ENCODE measurements at regions not wholly inside any gene's neighbourhood (a gene's known extent, or its start where the extent isn't known, plus 50 kb on each side); places are given as distances from the start of the nearest gene placed in this dataset.

- H2AK5ac ChIP-seq (ENCODE audit: low read depth, low read length) = no peak overlapping the region
- no peak overlapping the region for H3K4ac ChIP-seq (replicated peaks; ENCODE audit: insufficient read length, low read depth, low read length)
- no peak overlapping the region for H3K9ac ChIP-seq (replicated peaks in 1 of 4; ENCODE audit: extremely low read depth in 1 of 4, low read depth in 3 of 4, low read length in 3 of 4)
- H3K23me2 ChIP-seq (ENCODE audit: low read depth, low read length) = no peaks in the 10 kb centered on the region
- H2BK20ac ChIP-seq (ENCODE audit: low read length) = no peak overlapping the region
- H3K56ac ChIP-seq (replicated peaks; ENCODE audit: insufficient read length, low read depth, low read length) = no peak overlapping the region
- H3K4me1 ChIP-seq (replicated peaks in 1 of 4; ENCODE audit: control insufficient read depth in 3 of 4, insufficient read depth in 4 of 4, low read length in 3 of 4) = peaks cover 0 to 9% (median 0%) of the 10 kb centered on the region in 4 experiments; a peak in 3 of 7 replicates
- no peak overlapping the region for H2BK120ac ChIP-seq (replicated peaks; ENCODE audit: low read depth, low read length)
- no peak overlapping the region for H3K4me3 ChIP-seq (ENCODE audit: extremely low read depth in 1 of 4, insufficient read depth in 2 of 4, low read depth in 3 of 4, low read length in 4 of 4)
- no peaks in the 10 kb centered on the region for H3K79me2 ChIP-seq (ENCODE audit: control insufficient read depth in 1 of 2, insufficient read depth in 2 of 2, low read length in 2 of 2)
- no peaks in the 10 kb centered on the region for H4K20me1 ChIP-seq (replicated peaks in 1 of 2; ENCODE audit: control insufficient read depth in 1 of 2, insufficient read depth in 2 of 2, low read length in 2 of 2)
- no peaks in the 10 kb centered on the region for H3K36me3 ChIP-seq (ENCODE audit: control insufficient read depth in 2 of 4, insufficient read depth in 4 of 4, low read length in 3 of 4)
- H2BK5ac ChIP-seq (ENCODE audit: low read depth, low read length) = no peak overlapping the region
- no peak overlapping the region for H3K23ac ChIP-seq (ENCODE audit: insufficient read length)
- no peak overlapping the region for H3K18ac ChIP-seq (ENCODE audit: extremely low read depth, low read length)
- no peak overlapping the region for H2BK12ac ChIP-seq (ENCODE audit: low read depth, low read length)
- no peak overlapping the region for H3K4me2 ChIP-seq (ENCODE audit: insufficient read depth in 1 of 2, low read depth in 2 of 2, low read length in 2 of 2)
- H4K5ac ChIP-seq (ENCODE audit: insufficient read length, low read depth, low read length) = no peak overlapping the region
- H3K27ac ChIP-seq (ENCODE audit: low read depth, low read length) = no peak overlapping the region
- no peak for FAIRE-seq
- H4K8ac ChIP-seq (ENCODE audit: extremely low read depth, insufficient read depth, low read length) = no peak overlapping the region
- H3K14ac ChIP-seq (ENCODE audit: insufficient read length) = no peak overlapping the region
- no peak overlapping the region for H2AFZ ChIP-seq (ENCODE audit: low read length)
- CTCF ChIA-PET (ENCODE audit: partially characterized antibody) = interaction anchor here (0.7 kb wide), 1 partner anchor 302 kb away, joined by 5 read pairs; no protein-coding TSS in a partner anchor
- POLR2A ChIA-PET (ENCODE audit: partially characterized antibody) = interaction anchor here (0.8 kb wide), 1 partner anchor 27 kb away, joined by 3 read pairs; no protein-coding TSS in a partner anchor
- no peak overlapping the region for H4K91ac ChIP-seq (replicated peaks; ENCODE audit: insufficient read length, low read length)
- H3K27me3 ChIP-seq (replicated peaks in 1 of 4; ENCODE audit: control insufficient read depth in 3 of 4, extremely low read depth in 1 of 4, insufficient read depth in 3 of 4, low read length in 3 of 4) = peaks cover 0 to 3% (median 0%) of the 10 kb centered on the region in 4 experiments; a peak in 1 of 7 replicates
- DNase-seq (ENCODE audit: low read depth in 1 of 2, low spot score in 2 of 2) = no peak
- no peaks in the 10 kb centered on the region for H3K9me3 ChIP-seq (ENCODE audit: insufficient read depth in 2 of 2, low read depth in 1 of 2, low read length in 1 of 2)
- H2BK15ac ChIP-seq (ENCODE audit: low read length) = no peak overlapping the region
- 95% methylated on average over 3 of the region's 3 CpGs; no CpG with 5 or more reads in 1 of the 2 experiments for WGBS, 2 experiments (ENCODE audit: extremely low coverage in 1 of 2, insufficient coverage in 1 of 2, insufficient read length in 1 of 2, insufficient replicate concordance in 2 of 2, low coverage in 1 of 2, low lambda C conversion rate in 2 of 2, missing lambda C conversion rate in 1 of 2)
- H3K79me1 ChIP-seq (ENCODE audit: low read depth, low read length) = no peaks in the 10 kb centered on the region
- TF ChIP-seq JUND (IDR thresholded peaks at IDR 0.05; ENCODE audit: low read length) = no peak
- TF ChIP-seq TEAD4 (IDR thresholded peaks at IDR 0.05; ENCODE audit: low read depth, low read length) = no peak
- TF ChIP-seq, protein P1, sequence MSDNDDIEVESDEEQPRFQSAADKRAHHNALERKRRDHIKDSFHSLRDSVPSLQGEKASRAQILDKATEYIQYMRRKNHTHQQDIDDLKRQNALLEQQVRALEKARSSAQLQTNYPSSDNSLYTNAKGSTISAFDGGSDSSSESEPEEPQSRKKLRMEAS (IDR thresholded peaks at IDR 0.05) = no peak
- TF ChIP-seq TCF12 (IDR thresholded peaks at IDR 0.05; ENCODE audit: low read depth, low read length) = no peak
- TF ChIP-seq GTF2F1 (IDR thresholded peaks at IDR 0.05; ENCODE audit: borderline replicate concordance, low read depth, low read length) = no peak
- no peak for TF ChIP-seq NANOG (IDR thresholded peaks at IDR 0.05; ENCODE audit: insufficient read depth, low read depth, low read length, poor library complexity, severe bottlenecking)
- TF ChIP-seq POU5F1 (IDR thresholded peaks at IDR 0.05; ENCODE audit: low read depth, low read length) = no peak
- no peak for TF ChIP-seq CREB1 (IDR thresholded peaks at IDR 0.05)
- TF ChIP-seq EZH2 (IDR thresholded peaks at IDR 0.05; ENCODE audit: low read depth, low read length, severe bottlenecking) = no peak
- TF ChIP-seq, protein P2, sequence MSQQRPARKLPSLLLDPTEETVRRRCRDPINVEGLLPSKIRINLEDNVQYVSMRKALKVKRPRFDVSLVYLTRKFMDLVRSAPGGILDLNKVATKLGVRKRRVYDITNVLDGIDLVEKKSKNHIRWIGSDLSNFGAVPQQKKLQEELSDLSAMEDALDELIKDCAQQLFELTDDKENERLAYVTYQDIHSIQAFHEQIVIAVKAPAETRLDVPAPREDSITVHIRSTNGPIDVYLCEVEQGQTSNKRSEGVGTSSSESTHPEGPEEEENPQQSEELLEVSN (IDR thresholded peaks at IDR 0.05) = no peak
- TF ChIP-seq SP1 (IDR thresholded peaks at IDR 0.05; ENCODE audit: low read depth, low read length) = no peak
- TF ChIP-seq SRF (IDR thresholded peaks at IDR 0.05; ENCODE audit: low read depth, low read length) = no peak
- no peak for TF ChIP-seq RBBP5 (IDR thresholded peaks at IDR 0.05; ENCODE audit: borderline replicate concordance, low read depth, low read length)
Measured at GRCh38 chr15:38080651-38081275, 146.3 kb downstream of the TMCO5A start.
